ENCODE measurements at regions not wholly inside any gene's neighbourhood (a gene's known extent, or its start where the extent isn't known, plus 50 kb on each side); places are given as distances from the start of the nearest gene placed in this dataset.

- no peaks in the 10 kb centered on the region for H3K9me3 ChIP-seq (ENCODE audit: severe bottlenecking)
- H3K27ac ChIP-seq: no peak overlapping the region
- no peaks in the 10 kb centered on the region for H3K27me3 ChIP-seq (ENCODE audit: insufficient read depth, low read depth, severe bottlenecking)
- DNase-seq: no peak
- no peak for TF ChIP-seq CTCF (IDR thresholded peaks at IDR 0.05; ENCODE audit: low read depth, low read length)
- no peaks in the 10 kb centered on the region for H3K36me3 ChIP-seq
- H3K4me3 ChIP-seq (ENCODE audit: low read depth, low read length): no peak overlapping the region
Observed at GRCh38 chr22:35014812-35015211, 51.1 kb upstream of the ISX start.

Measured in WERI-Rb-1 (cell line).